Endothelial cell of umbilical vein (primary cell): ENCODE measurements at regions not wholly inside any gene's neighbourhood (a gene's known extent, or its start where the extent isn't known, plus 50 kb on each side); places are given as distances from the start of the nearest gene placed in this dataset.

ENCODE experiments used
- BruUV-seq: library from RNA; stranded (reverse); fragments of 400-500 nt; replicated peaks from 2 replicates; lab custom pipeline; 2021; lab: Mats Ljungman, UMichigan
- CTCF ChIA-PET: fragments of 300-600, 350-600 bp; sonication (Branson Sonifier 250); formaldehyde crosslinking; loops from one replicate; lab custom pipeline; 2021; ENCODE audit warnings: antibody characterized with exemption, inconsistent platforms; lab: Charles Lee
- POLR2A ChIA-PET: fragments of 300-600, 350-600 bp; sonication (Branson Sonifier 250); formaldehyde crosslinking; loops from one replicate; lab custom pipeline; 2021; ENCODE audit warnings: antibody characterized with exemption, inconsistent platforms; lab: Charles Lee
- DNase-seq: peaks from one replicate; pipeline ENCODE4 v3.0.0-alpha.2; 2011; ENCODE audit warnings: low read depth, low spot score
- FAIRE-seq: peaks from 2 replicates; lab custom pipeline; 2011; peaks lifted over from hg19 to GRCh38; lab: Jason Lieb, UNC
- H2AFZ ChIP-seq: 2 replicates; pipeline ENCODE4 v1.6.0; 2012; ENCODE audit warnings: low read depth, low read length, control low read depth, inconsistent platforms
- H3K27ac ChIP-seq: 2 replicates; pipeline ENCODE4 v1.5.1; 2011; ENCODE audit warnings: low read depth, mild to moderate bottlenecking, control low read depth, low read length, moderate library complexity; ENCODE audit not compliant: insufficient read depth
- H3K27me3 ChIP-seq, 2 experiments: 2 replicates each; pipeline versions ENCODE4 v1.6.0 to v1.6.1; 2011; ENCODE audit warnings: low read length in 2 of 2, mixed read lengths in 1 of 2; ENCODE audit not compliant: control insufficient read depth in 2 of 2, insufficient read depth in 2 of 2
- H3K36me3 ChIP-seq, 2 experiments: 2 replicates in 1 of 2; 3 replicates in 1 of 2; pipeline ENCODE4 v1.5.1; 2011; ENCODE audit warnings: low read length in 2 of 2, mild to moderate bottlenecking in 1 of 2, moderate library complexity in 1 of 2; ENCODE audit not compliant: control insufficient read depth in 2 of 2, insufficient read depth in 2 of 2; ENCODE audit errors: extremely low read depth in 1 of 2
- H3K4me1 ChIP-seq: 3 replicates; pipeline ENCODE4 v1.5.1; 2011; ENCODE audit warnings: mild to moderate bottlenecking, low read length; ENCODE audit not compliant: control insufficient read depth, insufficient read depth; ENCODE audit errors: extremely low read depth
- H3K4me2 ChIP-seq: 2 replicates; pipeline ENCODE4 v1.6.1; 2011; ENCODE audit warnings: low read length, control low read depth, mixed read lengths; ENCODE audit not compliant: insufficient read depth
- H3K4me3 ChIP-seq, 3 experiments: fragments of 200-600 bp in 1 of 3; sonication (generic), shearing (Covaris generic) in 1 of 3; replicated peaks in 1 of 3; 2 replicates each; pipeline ENCODE4 v1.5.1; 2011 to 2016; ENCODE audit warnings: control low read depth in 3 of 3, low read length in 3 of 3, mild to moderate bottlenecking in 2 of 3, inconsistent platforms in 1 of 3, low read depth in 1 of 3, moderate library complexity in 1 of 3; ENCODE audit not compliant: insufficient read depth in 1 of 3
- H3K79me2 ChIP-seq: 2 replicates; pipeline ENCODE4 v1.6.0; 2012; ENCODE audit warnings: low read length, inconsistent platforms; ENCODE audit not compliant: control insufficient read depth, insufficient read depth
- H3K9ac ChIP-seq: replicated peaks from 2 replicates; pipeline ENCODE3; 2011; ENCODE audit warnings: low read length, control low read depth; ENCODE audit not compliant: insufficient read depth; ENCODE audit errors: extremely low read depth
- H3K9me1 ChIP-seq: replicated peaks from 3 replicates; pipeline ENCODE4 v1.6.0; 2011; ENCODE audit warnings: mild to moderate bottlenecking, low read length; ENCODE audit not compliant: control insufficient read depth, insufficient read depth; ENCODE audit errors: extremely low read depth
- H3K9me3 ChIP-seq: replicated peaks from 2 replicates; pipeline ENCODE4 v1.5.1; 2012; ENCODE audit warnings: low read length, inconsistent platforms; ENCODE audit not compliant: control insufficient read depth, insufficient read depth
- H4K20me1 ChIP-seq: replicated peaks from 2 replicates; pipeline ENCODE3; 2011; ENCODE audit warnings: mild to moderate bottlenecking, low read length; ENCODE audit not compliant: control insufficient read depth, insufficient read depth; ENCODE audit errors: extremely low read depth
- EZH2 ChIP-seq: IDR thresholded peaks from 2 replicates; pipeline ENCODE4 v1.6.1; 2012; ENCODE audit warnings: borderline replicate concordance, low read depth, mild to moderate bottlenecking, moderate library complexity, low read length, inconsistent platforms; ENCODE audit not compliant: severe bottlenecking
- FOS ChIP-seq: IDR thresholded peaks from 2 replicates; pipeline ENCODE4 v1.6.1; 2011; ENCODE audit warnings: mild to moderate bottlenecking, low read length, moderate library complexity, borderline replicate concordance; ENCODE audit not compliant: insufficient read depth
- GATA2 ChIP-seq: IDR thresholded peaks from 2 replicates; pipeline ENCODE4 v1.7.0; 2011; ENCODE audit warnings: low read depth, mild to moderate bottlenecking, moderate library complexity, mixed read lengths, low read length; ENCODE audit not compliant: insufficient read length, insufficient read depth
- JUN ChIP-seq: IDR thresholded peaks from 2 replicates; pipeline ENCODE4 v1.6.1; 2011; ENCODE audit warnings: borderline replicate concordance, low read depth; ENCODE audit not compliant: insufficient read length, insufficient read depth
- MYC ChIP-seq: IDR thresholded peaks from one replicate; pipeline ENCODE4 v1.6.1; 2011; ENCODE audit warnings: mild to moderate bottlenecking, low read depth, low read length
- POLR2A ChIP-seq: IDR thresholded peaks from 2 replicates; pipeline ENCODE4 v1.6.1; 2012; ENCODE audit warnings: low read depth, mild to moderate bottlenecking, control low read depth, low read length
- POLR2AphosphoS5 ChIP-seq: IDR thresholded peaks from 2 replicates; pipeline ENCODE4 v1.6.1; 2012; ENCODE audit warnings: low read depth, mild to moderate bottlenecking, control low read depth, low read length, moderate library complexity; ENCODE audit not compliant: insufficient read depth
- dilution Hi-C: fragments of 300-500 bp; cut with MboI; formaldehyde crosslinking; loops from one replicate; pipeline ENCODE4 v1.15.0; 2019; ENCODE audit warnings: low sequenced_read_pairs; ENCODE audit not compliant: extremely low pct_ligation_motif_present
- intact Hi-C: fragments of 100-400 bp; cut with micrococcal nuclease; formaldehyde crosslinking; loops from one replicate; pipeline ENCODE4 v1.10.0; 2022
- TF ChIP-seq, protein P1 (sequence below), 2 donors: IDR thresholded peaks; 1 replicate in 1 of 2; 2 replicates in 1 of 2; pipeline ENCODE4 v1.5.1; 2011; ENCODE audit warnings: low read length in 2 of 2, mild to moderate bottlenecking in 2 of 2, moderate library complexity in 2 of 2, control low read depth in 1 of 2, inconsistent platforms in 1 of 2, low read depth in 1 of 2; ENCODE audit not compliant: insufficient read depth in 1 of 2; ENCODE audit errors: extremely low read depth in 1 of 2
- TF ChIP-seq, protein P2 (sequence below): IDR thresholded peaks from 2 replicates; pipeline ENCODE4 v1.6.1; 2011; ENCODE audit not compliant: insufficient read depth, insufficient read length

DNA sequence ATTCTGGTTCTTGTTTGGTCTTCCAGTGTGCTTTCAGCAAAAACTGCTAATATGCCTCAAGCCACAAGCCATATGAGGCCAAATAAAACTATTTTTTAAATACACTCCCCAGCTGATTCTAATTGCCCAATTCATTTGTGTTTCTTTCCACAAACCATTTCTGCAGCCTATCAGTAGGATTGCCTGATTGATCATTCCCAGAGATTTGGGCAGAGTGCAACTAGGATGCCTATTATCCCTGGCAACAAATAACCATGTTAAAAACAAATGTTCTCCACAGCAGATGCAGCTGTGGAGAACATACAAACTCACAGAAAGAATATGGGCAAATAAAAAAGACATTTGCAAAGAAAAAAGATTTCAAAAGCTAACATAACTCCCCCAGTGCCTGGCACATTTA, 76.9 kb upstream of the CAV2 start:
- H3K9me1 ChIP-seq, result no peaks in the 10 kb centered on the region
- no peaks in the 10 kb centered on the region for H3K36me3 ChIP-seq
- peaks cover 33% of the 10 kb centered on the region for H3K4me1 ChIP-seq
- no peak overlapping the region for H3K4me3 ChIP-seq
- H3K4me2 ChIP-seq, result no peak overlapping the region
- intact Hi-C loops, result no loop called here
- dilution Hi-C loops, result no loop called here
- POLR2A ChIA-PET, result no interaction called here
- DNase-seq (no peak), FAIRE-seq (no peak)
- H4K20me1 ChIP-seq, result no peaks in the 10 kb centered on the region
- no TSS peak for BruUV-seq
- no peaks in the 10 kb centered on the region for H3K27me3 ChIP-seq
- H3K9ac ChIP-seq, result no peak overlapping the region
- H3K79me2 ChIP-seq, result no peaks in the 10 kb centered on the region
- no peak overlapping the region for H2AFZ ChIP-seq
- H3K9me3 ChIP-seq, result no peaks in the 10 kb centered on the region
- H3K27ac ChIP-seq, result no peak overlapping the region
- CTCF ChIA-PET, result interaction anchor here (1.3 kb wide), 1 partner anchor 21 kb away, joined by 3 read pairs; no protein-coding TSS in a partner anchor
- no peak for TF ChIP-seq GATA2
- TF ChIP-seq, protein P1, sequence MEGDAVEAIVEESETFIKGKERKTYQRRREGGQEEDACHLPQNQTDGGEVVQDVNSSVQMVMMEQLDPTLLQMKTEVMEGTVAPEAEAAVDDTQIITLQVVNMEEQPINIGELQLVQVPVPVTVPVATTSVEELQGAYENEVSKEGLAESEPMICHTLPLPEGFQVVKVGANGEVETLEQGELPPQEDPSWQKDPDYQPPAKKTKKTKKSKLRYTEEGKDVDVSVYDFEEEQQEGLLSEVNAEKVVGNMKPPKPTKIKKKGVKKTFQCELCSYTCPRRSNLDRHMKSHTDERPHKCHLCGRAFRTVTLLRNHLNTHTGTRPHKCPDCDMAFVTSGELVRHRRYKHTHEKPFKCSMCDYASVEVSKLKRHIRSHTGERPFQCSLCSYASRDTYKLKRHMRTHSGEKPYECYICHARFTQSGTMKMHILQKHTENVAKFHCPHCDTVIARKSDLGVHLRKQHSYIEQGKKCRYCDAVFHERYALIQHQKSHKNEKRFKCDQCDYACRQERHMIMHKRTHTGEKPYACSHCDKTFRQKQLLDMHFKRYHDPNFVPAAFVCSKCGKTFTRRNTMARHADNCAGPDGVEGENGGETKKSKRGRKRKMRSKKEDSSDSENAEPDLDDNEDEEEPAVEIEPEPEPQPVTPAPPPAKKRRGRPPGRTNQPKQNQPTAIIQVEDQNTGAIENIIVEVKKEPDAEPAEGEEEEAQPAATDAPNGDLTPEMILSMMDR (IDR thresholded peaks at IDR 0.05; ENCODE audit: extremely low read depth in 1 of 2, insufficient read depth in 1 of 2, low read depth in 1 of 2, low read length in 2 of 2), result no peak
- TF ChIP-seq EZH2, result no peak
- no peak for TF ChIP-seq POLR2A
- no peak for TF ChIP-seq FOS
- no peak for TF ChIP-seq MYC
- no peak for TF ChIP-seq JUN
- TF ChIP-seq, protein P2, sequence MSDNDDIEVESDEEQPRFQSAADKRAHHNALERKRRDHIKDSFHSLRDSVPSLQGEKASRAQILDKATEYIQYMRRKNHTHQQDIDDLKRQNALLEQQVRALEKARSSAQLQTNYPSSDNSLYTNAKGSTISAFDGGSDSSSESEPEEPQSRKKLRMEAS, result no peak
- no peak for TF ChIP-seq POLR2AphosphoS5
